ENCODE measurements at regions not wholly inside any gene's neighbourhood (a gene's known extent, or its start where the extent isn't known, plus 50 kb on each side); places are given as distances from the start of the nearest gene placed in this dataset.
"Not testable (repeated sequence)": the region's sequence is repeated elsewhere in the genome, so short reads cannot be mapped to it uniquely, and the experiment has no call there.

GRCh38 chr5:154596844-154597243 lies 118.8 kb upstream of the HAND1 start:
- not testable (repeated sequence) for FAIRE-seq; DNase-seq (ENCODE audit: low spot score in 2 of 2)

GRCh38 chr5:154595662-154596061 lies 117.6 kb upstream of the HAND1 start:
- FAIRE-seq (no peak), DNase-seq (ENCODE audit: low spot score in 2 of 2) (no peak)

DNA sequence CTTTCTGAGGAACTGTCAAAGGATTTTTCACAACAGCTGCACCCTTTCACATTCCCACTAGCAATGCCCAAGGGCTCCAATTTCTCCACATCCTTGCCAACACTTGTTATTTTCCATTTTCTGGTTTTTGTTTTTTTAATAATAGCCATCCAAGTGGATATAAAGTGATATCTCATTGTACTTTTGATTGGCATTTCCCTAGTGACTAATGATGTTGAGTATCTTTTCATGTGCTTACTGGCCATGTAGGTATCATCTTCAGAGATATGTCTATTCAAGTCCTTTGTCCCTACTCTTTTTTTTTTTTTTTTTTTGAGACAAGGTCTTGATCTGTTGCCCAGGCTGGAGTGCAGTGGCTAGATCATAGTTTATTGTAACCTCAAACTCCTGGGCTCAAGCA lies 115.8 kb upstream of the HAND1 start:
- no peak for FAIRE-seq
- no peak for DNase-seq (ENCODE audit: low spot score in 2 of 2)

DNA sequence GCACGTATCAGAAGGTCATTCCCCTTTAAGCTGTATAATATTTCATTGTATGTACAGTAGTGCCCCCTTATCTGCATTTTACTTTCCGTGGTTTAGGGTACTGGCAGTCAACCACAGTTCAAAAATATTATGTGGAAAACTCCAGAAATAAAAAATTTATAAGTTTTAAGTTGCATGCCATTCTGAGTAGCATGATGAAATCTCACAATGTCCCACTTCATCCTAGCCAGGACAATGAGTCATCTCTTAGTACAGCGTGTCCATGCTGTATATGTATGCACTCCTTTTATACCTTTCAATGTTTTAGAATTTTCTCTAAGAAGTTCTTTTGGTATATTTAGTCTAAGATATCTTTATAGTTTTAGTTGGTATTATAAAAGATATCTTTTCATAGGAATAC lies 115.0 kb upstream of the HAND1 start:
- DNase-seq (ENCODE audit: low spot score in 2 of 2) (no peak), FAIRE-seq (no peak)

DNA sequence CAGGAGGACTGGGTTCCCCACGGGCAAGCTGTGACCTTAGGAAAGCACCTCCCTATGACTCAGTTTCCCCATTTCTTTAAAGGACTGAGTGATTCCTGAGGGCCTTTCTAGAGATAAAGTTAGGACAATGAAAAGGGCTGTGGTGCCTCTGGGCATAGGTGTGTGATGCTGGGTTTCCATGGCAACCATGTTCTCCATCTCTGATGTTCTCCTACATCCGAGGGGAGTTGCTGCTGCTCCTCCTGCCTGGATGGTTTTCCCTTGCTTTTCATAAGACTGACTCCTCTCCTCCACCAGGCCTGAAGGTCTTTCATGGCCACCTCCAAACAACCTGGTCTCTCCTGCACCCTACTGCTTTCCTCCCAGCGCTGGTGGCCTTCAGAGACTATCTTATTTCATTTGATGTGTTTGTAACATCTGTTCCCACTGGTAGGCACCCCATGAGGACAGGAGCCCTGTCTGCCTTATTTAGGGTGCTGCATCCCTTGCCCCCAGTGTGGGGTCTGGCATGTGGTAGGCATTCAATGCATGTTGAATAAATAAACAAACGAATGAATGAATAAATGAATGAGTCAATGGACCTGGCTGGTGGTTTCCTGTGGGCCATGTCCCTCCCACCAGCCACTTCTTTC lies 112.2 kb upstream of the HAND1 start:
- DNase-seq (ENCODE audit: low spot score in 2 of 2) = no peak
- FAIRE-seq = no peak

DNA sequence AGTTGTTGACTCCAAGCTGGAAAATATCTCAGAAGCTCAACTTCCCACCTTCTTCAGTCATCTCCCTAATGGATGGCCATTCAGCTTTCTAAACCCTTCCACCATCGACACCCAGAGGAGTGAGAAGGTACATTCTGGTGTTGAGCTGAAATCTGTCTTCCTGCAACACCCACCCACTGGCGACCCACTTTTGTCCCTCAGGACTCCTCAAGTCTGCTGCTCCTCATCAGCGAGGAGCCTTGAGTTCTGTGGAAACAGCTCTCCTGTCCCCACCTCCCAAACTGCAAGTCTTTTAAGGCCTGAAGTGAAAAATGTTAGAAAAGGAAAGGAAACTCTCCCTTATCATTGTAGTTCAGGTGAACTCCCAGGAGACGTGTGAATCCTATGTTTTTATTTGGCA lies 111.5 kb upstream of the HAND1 start:
- FAIRE-seq (no peak), DNase-seq (ENCODE audit: low spot score in 2 of 2) (no peak)

DNA sequence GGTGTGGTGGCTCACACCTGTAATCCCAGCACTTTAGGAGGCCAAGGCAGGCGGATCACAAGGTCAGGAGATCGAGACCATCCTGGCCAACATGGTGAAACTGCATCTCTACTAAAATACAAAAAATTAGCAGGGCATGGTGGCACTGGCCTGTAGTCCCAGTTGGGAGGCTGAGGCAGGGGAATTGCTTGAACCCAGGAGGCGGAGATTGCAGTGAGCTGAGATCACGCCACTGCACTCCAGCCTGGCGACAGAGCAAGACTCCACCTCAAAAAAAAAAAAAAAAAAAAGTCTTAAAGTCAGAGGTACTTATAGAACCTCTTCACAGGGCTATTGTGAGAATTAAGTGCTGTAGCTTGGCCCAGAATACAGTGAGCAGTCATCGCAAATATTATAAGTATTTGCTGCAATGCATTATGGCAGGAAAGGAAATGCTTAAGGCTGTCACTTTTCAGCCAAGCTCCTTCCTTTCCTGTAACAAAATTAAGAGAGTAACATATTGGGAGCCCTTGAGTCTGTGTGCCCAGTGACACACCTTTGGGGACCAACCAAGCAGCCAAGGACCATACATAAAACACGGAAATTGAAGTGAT lies 110.9 kb upstream of the HAND1 start:
- not testable (repeated sequence) for FAIRE-seq; DNase-seq (ENCODE audit: low spot score in 2 of 2)

GRCh38 chr5:154588091-154588774 lies 110.2 kb upstream of the HAND1 start:
- DNase-seq (ENCODE audit: low spot score in 2 of 2) (no peak), FAIRE-seq (no peak)

- DNase-seq (ENCODE audit: low spot score in 2 of 2) (no peak), FAIRE-seq (no peak)
Measured at GRCh38 chr5:154587123-154588026, 109.3 kb upstream of the HAND1 start.

DNA sequence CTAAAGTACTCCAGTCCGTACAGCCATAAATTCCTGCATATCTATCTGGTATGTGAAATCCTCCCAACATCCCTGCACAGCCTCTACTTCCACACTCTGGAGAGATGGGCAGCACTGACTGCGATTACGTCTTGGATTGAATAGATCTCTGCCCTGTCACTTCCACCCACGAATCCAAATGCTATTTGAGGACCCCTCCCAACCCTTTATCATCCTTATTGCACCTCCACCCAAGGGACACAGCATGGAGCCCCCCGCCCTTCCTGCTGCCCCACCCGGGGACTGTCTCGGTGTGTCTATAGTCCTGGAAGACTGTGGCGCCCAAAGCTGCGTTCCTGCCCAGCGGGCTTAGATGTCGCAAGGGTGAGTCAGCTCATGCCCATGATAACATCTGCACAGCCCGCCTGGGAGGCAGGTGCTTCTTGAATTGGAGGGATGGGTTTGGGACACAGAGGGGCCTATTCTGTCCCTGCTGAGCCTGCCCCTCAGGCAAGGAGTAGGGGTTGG lies 105.7 kb upstream of the HAND1 start:
- DNase-seq (ENCODE audit: low spot score in 2 of 2) (no peak), FAIRE-seq (no peak)

DNA sequence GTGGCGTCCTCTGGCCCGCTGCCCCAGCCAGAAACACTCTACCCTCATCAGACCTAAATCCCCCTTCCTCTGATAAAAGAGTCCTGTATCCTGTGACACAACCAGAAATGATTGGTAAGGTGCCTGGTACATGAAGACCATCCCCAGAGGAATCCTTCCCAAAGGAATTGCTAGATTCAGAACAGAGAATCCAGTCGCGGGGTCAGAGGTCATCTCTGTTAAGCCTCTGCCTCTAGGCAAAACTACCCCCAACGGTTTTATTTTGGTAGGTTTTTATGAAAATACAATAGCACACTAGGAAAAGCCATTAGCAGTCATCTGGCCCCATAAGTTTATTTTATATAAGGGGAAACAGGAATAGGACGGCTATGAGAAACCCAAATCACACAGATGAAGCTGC lies 102.4 kb upstream of the HAND1 start:
- FAIRE-seq (no peak), DNase-seq (ENCODE audit: low spot score in 2 of 2) (no peak)

- DNase-seq (ENCODE audit: low spot score in 2 of 2) (no peak), FAIRE-seq (no peak)
Measured at GRCh38 chr5:154577416-154577815, 99.4 kb upstream of the HAND1 start.

- FAIRE-seq (no peak), DNase-seq (ENCODE audit: low spot score in 2 of 2) (no peak)
Measured at GRCh38 chr5:154576429-154576806, 98.4 kb upstream of the HAND1 start.

GRCh38 chr5:154575546-154576428 lies 97.8 kb upstream of the HAND1 start:
- FAIRE-seq = no peak
- no peak for DNase-seq (ENCODE audit: low spot score in 2 of 2)

- FAIRE-seq (no peak), DNase-seq (ENCODE audit: low spot score in 2 of 2) (no peak)
Measured at GRCh38 chr5:154573011-154573410, 95.0 kb upstream of the HAND1 start.

- FAIRE-seq = no peak
Measured at GRCh38 chr5:154571325-154572035, 93.5 kb upstream of the HAND1 start.

DNA sequence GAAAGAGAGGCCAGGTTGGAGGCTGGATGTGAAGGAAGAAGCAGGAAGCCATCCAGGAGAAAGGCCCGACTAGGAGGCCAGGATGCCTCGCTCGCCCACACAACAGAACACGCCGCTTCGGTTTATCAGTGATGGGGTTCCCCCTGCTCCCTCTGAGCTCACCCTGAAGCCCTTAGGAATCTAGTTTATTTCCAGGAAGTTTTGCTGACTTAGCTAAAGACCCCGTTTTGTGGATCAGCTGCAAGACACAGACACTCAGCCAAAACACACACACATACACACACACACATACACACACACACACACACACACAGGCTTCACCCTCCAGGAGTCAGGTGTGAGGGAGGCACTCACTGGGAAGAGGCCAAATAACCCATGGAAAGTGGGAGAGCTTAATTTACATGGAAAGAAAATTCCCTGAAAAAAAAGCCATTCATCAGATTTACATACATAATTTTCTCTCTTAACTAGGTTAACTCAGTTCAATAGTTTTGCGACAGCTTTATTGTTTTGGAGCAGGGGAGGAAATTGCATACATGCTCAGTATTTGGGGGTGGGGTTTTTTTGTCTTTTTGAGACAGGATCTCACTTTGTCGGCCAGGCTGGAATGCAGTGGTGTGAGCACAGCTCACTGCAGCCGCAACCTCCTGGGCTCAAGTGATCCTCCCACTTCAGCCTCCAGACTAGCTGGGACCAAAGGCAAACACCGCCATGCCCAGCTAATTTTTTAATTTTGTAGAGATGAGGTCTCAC lies 92.7 kb upstream of the HAND1 start:
- DNase-seq (ENCODE audit: low spot score in 2 of 2) (no peak), FAIRE-seq (no peak)

More at GRCh38 chr5:154571325-154572035, 93.5 kb upstream of the HAND1 start:
- DNase-seq (ENCODE audit: low spot score in 2 of 2) = no peak

DNA sequence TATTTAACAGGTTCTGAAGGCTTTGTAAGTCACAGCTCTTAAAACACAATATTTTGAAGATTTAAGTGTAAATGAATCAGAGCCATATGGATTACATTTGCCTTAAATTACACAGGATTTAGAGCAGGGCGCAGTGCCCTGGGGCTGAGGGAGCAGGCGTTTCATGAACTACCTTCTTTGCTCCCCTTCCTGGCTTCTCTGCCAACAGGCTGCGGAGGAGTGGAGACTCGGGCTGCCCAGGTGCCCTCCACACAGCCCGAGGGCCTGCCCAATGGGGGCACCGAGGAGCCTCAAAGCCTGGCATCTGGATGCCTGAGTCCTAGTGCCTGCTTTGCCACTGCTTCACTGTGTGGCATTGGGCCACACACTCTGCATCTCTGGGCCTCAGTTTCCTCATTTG lies 90.6 kb upstream of the HAND1 start:
- FAIRE-seq (no peak), DNase-seq (ENCODE audit: low spot score in 2 of 2) (no peak)

Measured in frontal cortex (tissue), 3 donors.